Endothelial cell of umbilical vein (primary cell): ENCODE measurements at regions not wholly inside any gene's neighbourhood (a gene's known extent, or its start where the extent isn't known, plus 50 kb on each side); places are given as distances from the start of the nearest gene placed in this dataset.

Experiments used
- CTCF ChIP-seq, 2 donors: IDR thresholded peaks; 1 replicate in 1 of 2; 2 replicates in 1 of 2; pipeline ENCODE4 v1.5.1; 2011; ENCODE audit warnings: low read length in 2 of 2, mild to moderate bottlenecking in 2 of 2, moderate library complexity in 2 of 2, control low read depth in 1 of 2, inconsistent platforms in 1 of 2, low read depth in 1 of 2; ENCODE audit not compliant: insufficient read depth in 1 of 2; ENCODE audit errors: extremely low read depth in 1 of 2
- JUN ChIP-seq: IDR thresholded peaks from 2 replicates; pipeline ENCODE4 v1.6.1; 2011; ENCODE audit warnings: borderline replicate concordance, low read depth; ENCODE audit not compliant: insufficient read length, insufficient read depth
- POLR2A ChIP-seq: IDR thresholded peaks from 2 replicates; pipeline ENCODE4 v1.6.1; 2012; ENCODE audit warnings: low read depth, mild to moderate bottlenecking, control low read depth, low read length

- TF ChIP-seq POLR2A = no peak
- TF ChIP-seq CTCF (IDR thresholded peaks at IDR 0.05; ENCODE audit: extremely low read depth in 1 of 2, insufficient read depth in 1 of 2, low read depth in 1 of 2, low read length in 2 of 2) = no peak
- TF ChIP-seq JUN = no peak
Measured at GRCh38 chr18:67242001-67242400, 274.5 kb downstream of the DSEL start.
